K562 (cell line): ENCODE measurements at regions not wholly inside any gene's neighbourhood (a gene's known extent, or its start where the extent isn't known, plus 50 kb on each side); places are given as distances from the start of the nearest gene placed in this dataset.

Source experiments
- ATAC-seq: fragments of 200-7000 bp; cut with Tn5 transposase; 3 replicates; pipeline ENCODE4 v1.9.1; 2020; ENCODE audit warnings: moderate library complexity
- BruUV-seq: library from RNA; stranded (reverse); fragments of 400-500 nt; replicated peaks from 2 replicates; lab custom pipeline; 2021; lab: Mats Ljungman, UMichigan
- CTCF ChIA-PET: fragments of 300-600 bp; formaldehyde crosslinking; extraction: SDS; loops from one replicate; lab custom pipeline; 2021; ENCODE audit warnings: low intra/inter-chr PET ratio; lab: Yijun Ruan, JAX
- POLR2A ChIA-PET: fragments of 300-600, 350-650 bp; sonication (Branson Sonifier 250); formaldehyde crosslinking; extraction: SDS; loops from one replicate; lab custom pipeline; 2021; ENCODE audit warnings: antibody characterized with exemption, inconsistent platforms; lab: Yijun Ruan, JAX
- DNase-seq, 4 experiments: peaks; one replicate each; pipeline versions ENCODE4 v3.0.0 to v3.0.0-alpha.2; 2011 to 2018; ENCODE audit warnings: low spot score in 3 of 4, mixed read lengths in 3 of 4; ENCODE audit errors: extremely low read depth in 1 of 4
- FAIRE-seq: peaks from 2 replicates; lab custom pipeline; 2011; peaks lifted over from hg19 to GRCh38; lab: Jason Lieb, UNC
- H2AFZ ChIP-seq: 2 replicates; pipeline ENCODE4 v1.6.0; 2011; ENCODE audit warnings: low read depth, low read length, control low read depth, inconsistent platforms
- H3K27ac ChIP-seq: fragments of 200-600 bp; 3 replicates; pipeline ENCODE4 v1.8.0; 2011; ENCODE audit warnings: low read depth, mild to moderate bottlenecking, control low read depth, inconsistent platforms, low read length, moderate library complexity, mixed read lengths; ENCODE audit errors: extremely low read depth
- H3K27me3 ChIP-seq, 2 experiments: fragments of 300-600 bp in 1 of 2; 2 replicates in 1 of 2; 3 replicates in 1 of 2; pipeline versions ENCODE4 v1.6.0 to v1.8.0; 2011; ENCODE audit warnings: inconsistent platforms in 2 of 2, low read length in 2 of 2, mild to moderate bottlenecking in 1 of 2, mixed read lengths in 1 of 2, moderate library complexity in 1 of 2; ENCODE audit not compliant: control insufficient read depth in 2 of 2, insufficient read depth in 2 of 2
- H3K36me3 ChIP-seq: fragments of 300-600 bp; 3 replicates; pipeline ENCODE4 v1.8.0; 2011; ENCODE audit warnings: mild to moderate bottlenecking, low read length, inconsistent platforms; ENCODE audit not compliant: control insufficient read depth, insufficient read depth
- H3K4me1 ChIP-seq, 2 experiments: fragments of 200-600 bp in 1 of 2; replicated peaks in 1 of 2; 2 replicates in 1 of 2; 3 replicates in 1 of 2; pipeline versions ENCODE4 v1.5.1 to v1.8.0; 2011; ENCODE audit warnings: inconsistent platforms in 2 of 2, low read length in 2 of 2, mild to moderate bottlenecking in 1 of 2, mixed read lengths in 1 of 2, moderate library complexity in 1 of 2; ENCODE audit not compliant: control insufficient read depth in 2 of 2, insufficient read depth in 2 of 2
- H3K4me2 ChIP-seq: 2 replicates; pipeline ENCODE4 v1.6.1; 2011; ENCODE audit warnings: low read length, control low read depth, inconsistent platforms, mixed read lengths; ENCODE audit not compliant: insufficient read depth
- H3K4me3 ChIP-seq: fragments of 200-600 bp; sonication (generic), shearing (Covaris generic); 2 replicates; pipeline ENCODE4 v1.5.1; 2016; ENCODE audit warnings: control low read depth, inconsistent platforms
- H3K79me2 ChIP-seq: fragments of 200-600 bp; 3 replicates; pipeline ENCODE4 v1.8.0; 2011; ENCODE audit warnings: low read length, inconsistent platforms; ENCODE audit not compliant: control insufficient read depth, insufficient read depth
- H3K9ac ChIP-seq, 2 experiments: 2 replicates each; pipeline versions ENCODE4 v1.6.0 to v1.6.1; 2011; ENCODE audit warnings: low read depth in 2 of 2, low read length in 2 of 2, control low read depth in 1 of 2, inconsistent platforms in 1 of 2, mild to moderate bottlenecking in 1 of 2, mixed read lengths in 1 of 2; ENCODE audit not compliant: insufficient read depth in 1 of 2
- H3K9me1 ChIP-seq: one replicate; pipeline ENCODE4 v1.6.0; 2011; ENCODE audit warnings: inconsistent platforms, mild to moderate bottlenecking, low read length, moderate library complexity; ENCODE audit not compliant: control insufficient read depth, insufficient read depth
- H3K9me3 ChIP-seq: replicated peaks from 2 replicates; pipeline ENCODE4 v1.5.1; 2011; ENCODE audit warnings: low read depth, low read length, inconsistent platforms; ENCODE audit not compliant: control insufficient read depth, insufficient read depth
- H4K20me1 ChIP-seq: replicated peaks from 2 replicates; pipeline ENCODE4 v1.6.1; 2011; ENCODE audit warnings: low read length, inconsistent platforms, mixed read lengths; ENCODE audit not compliant: control insufficient read depth, insufficient read depth
- E2F5 ChIP-seq: sonication (generic); formaldehyde crosslinking; IDR thresholded peaks from 2 replicates; pipeline ENCODE4 v1.8.0; 2022; ENCODE audit warnings: mild to moderate bottlenecking, missing genetic modification reagents
- ELF2 ChIP-seq: fragments of 250-450 bp; sonication (Bioruptor Pico); IDR thresholded peaks from 2 replicates; pipeline ENCODE4 v1.5.0; 2021; ENCODE audit warnings: mild to moderate bottlenecking
- EP300 ChIP-seq: IDR thresholded peaks from 2 replicates; pipeline ENCODE4 v1.6.1; 2012; ENCODE audit warnings: low read length, improper control_type of control experiment
- HMGN3 ChIP-seq: IDR thresholded peaks from 2 replicates; pipeline ENCODE4 v1.6.1; 2011; ENCODE audit warnings: borderline replicate concordance, low read depth, mild to moderate bottlenecking, mixed read lengths, low read length; ENCODE audit not compliant: insufficient read length; ENCODE audit errors: extremely low read depth
- JUNB ChIP-seq: fragments of 450-650 bp; formaldehyde crosslinking; conservative IDR thresholded peaks from 2 replicates; pipeline ENCODE4 v1.4.0; 2020; ENCODE audit warnings: mild to moderate bottlenecking
- MITF ChIP-seq: IDR thresholded peaks from 2 replicates; pipeline ENCODE4 v1.6.1; 2014; ENCODE audit warnings: antibody characterized with exemption
- MTA2 ChIP-seq: fragments of 450-650 bp; IDR thresholded peaks from 2 replicates; pipeline ENCODE4 v1.6.1; 2016; ENCODE audit warnings: low read depth
- NRF1 ChIP-seq, 2 experiments: fragments of 450-650 bp; IDR thresholded peaks in 1 of 2; conservative IDR thresholded peaks in 1 of 2; 2 replicates each; pipeline ENCODE4 v1.6.1; 2014; ENCODE audit warnings: mild to moderate bottlenecking in 2 of 2
- PATZ1 ChIP-seq: fragments of 250-450 bp; sonication (Bioruptor Pico); IDR thresholded peaks from 2 replicates; pipeline ENCODE4 v1.5.0; 2020; ENCODE audit warnings: mild to moderate bottlenecking, borderline replicate concordance
- POLR2G ChIP-seq: fragments of 200-400 bp; formaldehyde crosslinking; IDR thresholded peaks from 2 replicates; pipeline ENCODE4 v1.6.1; 2017; ENCODE audit warnings: low read depth, mild to moderate bottlenecking, antibody characterized with exemption, low read length, moderate library complexity
- RBFOX2 ChIP-seq: fragments of 200-400 bp; formaldehyde crosslinking; IDR thresholded peaks from 2 replicates; pipeline ENCODE4 v1.6.1; 2017; ENCODE audit warnings: low read depth, mild to moderate bottlenecking, low read length, moderate library complexity
- XRCC5 ChIP-seq: fragments of 200-400 bp; formaldehyde crosslinking; IDR thresholded peaks from 2 replicates; pipeline ENCODE4 v1.6.1; 2017; ENCODE audit warnings: low read depth, mild to moderate bottlenecking, low read length
- ZNF184 ChIP-seq: sonication (generic); formaldehyde crosslinking; IDR thresholded peaks from 2 replicates; pipeline ENCODE4 v1.5.0; 2020; ENCODE audit warnings: missing genetic modification reagents
- ZNF217 ChIP-seq: sonication (generic); formaldehyde crosslinking; IDR thresholded peaks from 2 replicates; pipeline ENCODE4 v1.8.0; 2022; ENCODE audit warnings: mild to moderate bottlenecking, missing genetic modification reagents
- ZNF75A ChIP-seq: fragments of 450-650 bp; formaldehyde crosslinking; IDR thresholded peaks from 2 replicates; pipeline ENCODE4 v1.4.0; 2020; ENCODE audit warnings: mild to moderate bottlenecking
- ZNF766 ChIP-seq: fragments of 200-800 bp; sonication (Bioruptor generic); conservative IDR thresholded peaks from 2 replicates; pipeline ENCODE4 v1.6.1; 2016; ENCODE audit warnings: missing genetic modification characterization, missing compliant biosample characterization
- WGBS: fragments of 100-300 bp; shearing (Covaris generic); methylation state at CpG from one replicate; pipeline ENCODE4 v1.1.6; 2016; ENCODE audit warnings: low coverage, mixed read lengths; ENCODE audit not compliant: insufficient coverage; ENCODE audit errors: missing lambda C conversion rate; 5-methylcytosine and 5-hydroxymethylcytosine counted together
- in situ Hi-C: fragments of 300-500 bp; cut with MboI; formaldehyde crosslinking; loops from 4 replicates; pipeline ENCODE4 v1.15.0; 2018; ENCODE audit warnings: inconsistent platforms, mixed read lengths
- intact Hi-C: fragments of 100-400 bp; cut with micrococcal nuclease; formaldehyde crosslinking; loops from 2 replicates; pipeline ENCODE4 v1.14.2; 2022

- no peak overlapping the region for H3K4me3 ChIP-seq
- no peaks in the 10 kb centered on the region for H3K4me1 ChIP-seq
- POLR2A ChIA-PET, result no interaction called here
- in situ Hi-C loops (no loop called here), intact Hi-C loops (no loop called here)
- no peaks in the 10 kb centered on the region for H3K9me1 ChIP-seq
- no peak overlapping the region for H2AFZ ChIP-seq
- no peaks in the 10 kb centered on the region for H3K36me3 ChIP-seq
- CTCF ChIA-PET, result no interaction called here
- no peak overlapping the region for H3K4me2 ChIP-seq
- no TSS peak for BruUV-seq
- H3K27ac ChIP-seq, result no peak overlapping the region
- no peaks in the 10 kb centered on the region for H4K20me1 ChIP-seq
- DNase-seq (no peak), ATAC-seq (no peak), FAIRE-seq (no peak)
- no peak for TF ChIP-seq ZNF217 (CRISPR knock-in tag)
- TF ChIP-seq ZNF75A, result no peak
- TF ChIP-seq EP300, result no peak
- no peak for TF ChIP-seq RBFOX2
- no peak for TF ChIP-seq HMGN3
- TF ChIP-seq MTA2, result no peak
- no peak for TF ChIP-seq ELF2 (CRISPR knock-in tag)
- no peak for TF ChIP-seq XRCC5
- TF ChIP-seq JUNB (CRISPR knock-in tag), result no peak
- TF ChIP-seq ZNF184, result no peak
- no peak for TF ChIP-seq MITF
- TF ChIP-seq NRF1 (conservative IDR thresholded peaks at IDR 0.05 in 1 of 2, IDR thresholded peaks at IDR 0.05 in 1 of 2), result no peak
- TF ChIP-seq E2F5, result no peak
- TF ChIP-seq POLR2G, result no peak
- no peak for TF ChIP-seq PATZ1 (CRISPR knock-in tag)
- no peak for TF ChIP-seq ZNF766 (CRISPR knock-in tag)
- H3K9me3 ChIP-seq, result no peaks in the 10 kb centered on the region; the same call in 1 of the 2 replicates
- 0% methylated on average over 3 of the region's 3 CpGs for WGBS
- H3K79me2 ChIP-seq, result no peaks in the 10 kb centered on the region
- no peaks in the 10 kb centered on the region for H3K27me3 ChIP-seq
- no peak overlapping the region for H3K9ac ChIP-seq
Measured at GRCh38 chr20:39913274-39913673, 775.8 kb downstream of the MAFB start.
